ENCODE measurements at regions not wholly inside any gene's neighbourhood (a gene's known extent, or its start where the extent isn't known, plus 50 kb on each side); places are given as distances from the start of the nearest gene placed in this dataset.

DNA sequence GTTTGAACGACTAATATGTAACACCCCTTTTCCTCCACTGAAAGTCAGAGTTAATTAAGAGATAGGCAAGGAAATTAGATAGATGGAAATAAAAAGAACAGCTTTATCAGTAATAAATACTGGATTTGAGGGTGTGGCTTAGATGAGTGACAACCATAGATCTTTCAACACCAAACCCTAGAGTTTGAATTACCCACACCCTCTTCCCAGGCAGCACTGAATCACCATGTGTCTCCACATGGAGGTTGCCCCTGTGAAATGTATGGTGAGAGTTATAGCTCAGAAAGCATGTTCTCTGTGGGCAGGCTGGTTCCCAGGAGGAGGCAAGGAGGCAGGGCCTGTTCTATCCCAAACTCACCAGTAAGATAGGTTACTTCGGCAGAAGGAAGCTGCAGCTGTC, 69.7 kb downstream of the TMEM174 start:
- TF ChIP-seq, protein P1, sequence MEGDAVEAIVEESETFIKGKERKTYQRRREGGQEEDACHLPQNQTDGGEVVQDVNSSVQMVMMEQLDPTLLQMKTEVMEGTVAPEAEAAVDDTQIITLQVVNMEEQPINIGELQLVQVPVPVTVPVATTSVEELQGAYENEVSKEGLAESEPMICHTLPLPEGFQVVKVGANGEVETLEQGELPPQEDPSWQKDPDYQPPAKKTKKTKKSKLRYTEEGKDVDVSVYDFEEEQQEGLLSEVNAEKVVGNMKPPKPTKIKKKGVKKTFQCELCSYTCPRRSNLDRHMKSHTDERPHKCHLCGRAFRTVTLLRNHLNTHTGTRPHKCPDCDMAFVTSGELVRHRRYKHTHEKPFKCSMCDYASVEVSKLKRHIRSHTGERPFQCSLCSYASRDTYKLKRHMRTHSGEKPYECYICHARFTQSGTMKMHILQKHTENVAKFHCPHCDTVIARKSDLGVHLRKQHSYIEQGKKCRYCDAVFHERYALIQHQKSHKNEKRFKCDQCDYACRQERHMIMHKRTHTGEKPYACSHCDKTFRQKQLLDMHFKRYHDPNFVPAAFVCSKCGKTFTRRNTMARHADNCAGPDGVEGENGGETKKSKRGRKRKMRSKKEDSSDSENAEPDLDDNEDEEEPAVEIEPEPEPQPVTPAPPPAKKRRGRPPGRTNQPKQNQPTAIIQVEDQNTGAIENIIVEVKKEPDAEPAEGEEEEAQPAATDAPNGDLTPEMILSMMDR (IDR thresholded peaks at IDR 0.05), result no peak
- no peak for TF ChIP-seq POLR2A (IDR thresholded peaks at IDR 0.05)
